Lower leg skin (tissue), 4 donors: ENCODE measurements at regions not wholly inside any gene's neighbourhood (a gene's known extent, or its start where the extent isn't known, plus 50 kb on each side); places are given as distances from the start of the nearest gene placed in this dataset.

Source experiments
- DNase-seq, 2 donors: peaks; one replicate each; pipeline ENCODE4 v3.0.0-alpha.2; 2019; ENCODE audit warnings: low spot score in 2 of 2
- H3K4me3 ChIP-seq: fragments of 200-600 bp; sonication (generic); 2 replicates; pipeline ENCODE4 v1.5.1; 2017; ENCODE audit warnings: mild to moderate bottlenecking, low read depth; ENCODE audit not compliant: poor library complexity, severe bottlenecking
- POLR2A ChIP-seq, 2 donors: fragments of 450-650 bp; IDR thresholded peaks; one replicate each; pipeline ENCODE4 v1.6.1; 2016 to 2017; ENCODE audit warnings: antibody characterized with exemption in 2 of 2, mild to moderate bottlenecking in 1 of 2, moderate library complexity in 1 of 2
- WGBS, 2 donors: methylation state at CpG; one replicate each; pipeline ENCODE4 v1.1.5; 2018; 5-methylcytosine and 5-hydroxymethylcytosine counted together
- intact Hi-C: fragments of 100-400 bp; cut with DNase I; formaldehyde crosslinking; loops from one replicate; pipeline ENCODE4 v1.15.0; 2023; ENCODE audit warnings: low total_unique reads
- TF ChIP-seq, protein P1 (sequence below), 3 donors: fragments of 450-650 bp; IDR thresholded peaks; one replicate each; pipeline ENCODE4 v1.5.1; 2016; ENCODE audit warnings: antibody characterized with exemption in 3 of 3, mild to moderate bottlenecking in 3 of 3, moderate library complexity in 2 of 3

DNA sequence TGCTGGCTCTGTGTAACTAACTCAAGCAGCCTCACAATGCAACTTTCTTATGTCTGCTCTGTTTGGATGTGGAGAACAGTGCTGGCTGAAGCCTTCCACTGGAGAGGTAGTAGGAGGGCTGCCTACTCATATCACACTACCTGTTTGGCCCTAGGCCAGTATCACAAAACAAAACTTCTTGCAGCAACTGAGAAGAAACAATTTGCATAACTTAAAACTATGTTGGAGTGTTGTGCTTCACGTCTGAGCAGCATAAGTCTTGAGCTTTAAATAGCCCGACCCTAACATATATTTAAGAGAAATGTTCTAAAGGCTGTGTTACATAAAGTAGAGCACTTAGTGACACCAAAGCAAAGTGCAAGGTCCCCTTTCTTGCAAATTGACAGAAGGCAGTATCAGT is 204.9 kb upstream of the ACVR2A start:
- WGBS, 2 donors = 65 to 72% methylated on average over 2 of the region's 2 CpGs
- no peak for TF ChIP-seq POLR2A (IDR thresholded peaks at IDR 0.05)
- intact Hi-C loops = no loop called here
- H3K4me3 ChIP-seq = no peak overlapping the region
- no peak for DNase-seq

DNA sequence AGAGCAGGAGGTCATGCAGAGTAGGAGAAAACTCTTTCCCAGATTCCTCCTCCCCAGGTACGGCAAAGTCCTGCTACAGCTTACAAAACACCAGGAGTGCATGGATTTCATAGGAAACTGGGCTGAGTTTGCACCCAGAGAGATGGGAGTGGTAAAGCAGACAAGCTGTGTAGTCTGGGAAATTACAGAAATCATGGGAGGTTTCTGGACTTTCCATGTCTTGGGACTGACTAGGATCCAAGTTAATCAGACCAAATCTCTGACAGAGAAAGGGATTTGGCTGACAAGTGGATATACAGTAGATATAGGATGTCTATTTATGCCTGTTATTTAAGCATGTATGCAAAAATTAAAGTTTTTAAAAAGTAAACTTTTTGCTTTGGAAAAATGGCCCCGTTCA is 205.4 kb upstream of the ACVR2A start:
- intact Hi-C loops = no loop called here
- WGBS, 2 donors = 78 to 87% methylated on average over 2 of the region's 2 CpGs

DNA sequence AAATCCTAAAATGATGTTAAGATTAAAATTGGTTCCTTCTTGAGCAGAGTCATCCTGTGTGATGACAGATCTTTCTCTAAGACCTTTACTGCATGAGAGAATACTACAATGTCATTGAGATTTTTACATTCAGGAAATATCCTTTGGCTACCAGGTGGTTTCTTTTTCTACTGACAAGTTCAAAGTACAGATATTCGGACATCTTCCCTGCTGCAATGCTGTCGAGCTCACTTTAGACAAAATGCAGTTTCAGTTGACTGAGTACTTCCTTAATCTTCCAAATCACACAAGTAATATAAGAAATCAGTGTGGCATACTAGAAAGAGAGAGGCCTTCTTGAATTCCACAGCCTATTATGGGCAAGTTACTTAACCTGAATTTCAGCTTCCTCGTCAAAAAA is 207.9 kb upstream of the ACVR2A start:
- no peak overlapping the region for H3K4me3 ChIP-seq
- WGBS, 2 donors = 31 to 45% methylated on average over 3 of the region's 3 CpGs
- no peak for DNase-seq
- TF ChIP-seq, protein P1, sequence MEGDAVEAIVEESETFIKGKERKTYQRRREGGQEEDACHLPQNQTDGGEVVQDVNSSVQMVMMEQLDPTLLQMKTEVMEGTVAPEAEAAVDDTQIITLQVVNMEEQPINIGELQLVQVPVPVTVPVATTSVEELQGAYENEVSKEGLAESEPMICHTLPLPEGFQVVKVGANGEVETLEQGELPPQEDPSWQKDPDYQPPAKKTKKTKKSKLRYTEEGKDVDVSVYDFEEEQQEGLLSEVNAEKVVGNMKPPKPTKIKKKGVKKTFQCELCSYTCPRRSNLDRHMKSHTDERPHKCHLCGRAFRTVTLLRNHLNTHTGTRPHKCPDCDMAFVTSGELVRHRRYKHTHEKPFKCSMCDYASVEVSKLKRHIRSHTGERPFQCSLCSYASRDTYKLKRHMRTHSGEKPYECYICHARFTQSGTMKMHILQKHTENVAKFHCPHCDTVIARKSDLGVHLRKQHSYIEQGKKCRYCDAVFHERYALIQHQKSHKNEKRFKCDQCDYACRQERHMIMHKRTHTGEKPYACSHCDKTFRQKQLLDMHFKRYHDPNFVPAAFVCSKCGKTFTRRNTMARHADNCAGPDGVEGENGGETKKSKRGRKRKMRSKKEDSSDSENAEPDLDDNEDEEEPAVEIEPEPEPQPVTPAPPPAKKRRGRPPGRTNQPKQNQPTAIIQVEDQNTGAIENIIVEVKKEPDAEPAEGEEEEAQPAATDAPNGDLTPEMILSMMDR (IDR thresholded peaks at IDR 0.05) = no peak
- no peak for TF ChIP-seq POLR2A (IDR thresholded peaks at IDR 0.05)
- intact Hi-C loops = no loop called here

More for the DNA sequence above, 205.4 kb upstream of the ACVR2A start:
- TF ChIP-seq, protein P1 (IDR thresholded peaks at IDR 0.05) = no peak
- no peak for TF ChIP-seq POLR2A (IDR thresholded peaks at IDR 0.05)
- no peak overlapping the region for H3K4me3 ChIP-seq
- no peak for DNase-seq

DNA sequence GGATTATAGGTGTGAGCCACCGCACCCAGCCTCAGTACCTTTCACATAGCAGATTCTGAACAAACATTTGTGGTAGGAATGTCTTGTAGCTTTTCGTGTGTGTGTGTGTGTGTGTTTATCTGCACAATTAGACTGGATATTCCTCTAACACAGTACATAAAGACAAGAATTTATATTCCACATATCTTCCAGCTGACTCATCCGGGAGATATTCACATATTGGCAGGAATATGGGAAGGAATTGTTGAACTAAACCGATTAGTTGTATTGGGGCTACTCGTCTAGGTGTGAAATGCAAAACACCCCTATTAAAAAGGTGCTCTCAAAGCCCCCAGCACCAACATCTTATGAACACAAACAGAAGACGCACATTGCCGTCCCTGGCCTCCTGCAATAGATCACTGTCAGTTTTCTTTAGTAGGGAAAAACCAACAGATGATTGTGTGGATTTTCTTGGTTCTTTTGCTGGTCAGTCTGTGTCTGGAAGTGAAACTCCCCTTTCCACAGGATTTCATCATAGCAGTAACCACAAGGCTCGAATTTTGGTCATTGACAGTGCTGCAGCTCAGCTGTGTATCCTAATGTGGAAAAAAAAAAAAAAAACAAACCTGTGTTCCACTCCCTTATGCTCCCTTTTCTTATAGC is 208.5 kb upstream of the ACVR2A start:
- DNase-seq = no peak
- 37 to 50% methylated on average over 8 of the region's 8 CpGs for WGBS, 2 donors
- TF ChIP-seq, protein P1 (IDR thresholded peaks at IDR 0.05) = no peak
- TF ChIP-seq POLR2A (IDR thresholded peaks at IDR 0.05) = no peak
- intact Hi-C loops = no loop called here
- H3K4me3 ChIP-seq = no peak overlapping the region

DNA sequence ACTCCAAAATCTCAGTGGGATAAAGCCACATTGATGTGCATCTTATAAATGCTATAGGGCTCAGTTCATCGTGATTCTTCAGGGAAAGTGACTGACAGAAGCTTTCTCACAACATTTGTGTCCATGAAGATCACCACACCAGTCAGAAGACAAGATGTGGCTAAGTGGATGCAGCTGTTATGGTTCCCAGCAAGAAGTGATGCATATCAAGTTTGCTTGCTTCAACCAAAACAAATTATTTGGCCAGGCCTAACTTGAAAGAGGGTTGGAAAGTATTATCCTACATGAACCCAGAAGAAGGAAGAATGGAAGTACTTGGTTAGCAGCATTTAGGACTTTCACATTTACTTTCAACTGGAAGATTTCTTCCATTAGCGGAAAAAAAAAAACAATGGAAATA is 210.0 kb upstream of the ACVR2A start:
- no peak for TF ChIP-seq POLR2A (IDR thresholded peaks at IDR 0.05)
- TF ChIP-seq, protein P1 (IDR thresholded peaks at IDR 0.05) = no peak
- no peak for DNase-seq
- no peak overlapping the region for H3K4me3 ChIP-seq
- 76 to 80% methylated on average over 2 of the region's 2 CpGs for WGBS, 2 donors
- intact Hi-C loops = no loop called here

DNA sequence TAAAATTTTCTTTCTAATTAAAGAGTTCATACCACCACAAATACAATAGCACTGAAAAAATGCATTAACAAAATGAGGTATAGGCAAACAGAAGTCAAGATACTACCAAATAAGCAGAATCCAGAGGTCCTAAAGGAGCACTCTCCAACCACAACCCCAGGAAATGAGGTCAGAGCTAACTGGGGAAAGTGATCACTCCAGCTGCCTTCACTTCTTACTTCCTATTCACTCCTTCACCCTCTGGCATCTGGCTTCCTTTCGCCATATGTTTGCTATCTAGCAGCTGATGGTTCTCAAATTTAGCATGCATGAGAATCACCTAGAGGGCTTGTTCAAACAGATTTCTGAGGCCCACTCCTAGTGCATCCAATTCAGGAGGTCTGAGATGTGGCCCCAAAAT is 212.6 kb upstream of the ACVR2A start:
- TF ChIP-seq, protein P1 (IDR thresholded peaks at IDR 0.05) = no peak
- TF ChIP-seq POLR2A (IDR thresholded peaks at IDR 0.05) = no peak
- intact Hi-C loops = no loop called here
- DNase-seq = no peak
- no peak overlapping the region for H3K4me3 ChIP-seq
- 83% methylated on average over 1 of the region's 1 CpG for WGBS, 2 donors
